Activated naive CD8-positive, alpha-beta T cell treated with anti-CD3 and anti-CD28 coated beads for 36 hours (primary cell): ENCODE measurements at regions not wholly inside any gene's neighbourhood (a gene's known extent, or its start where the extent isn't known, plus 50 kb on each side); places are given as distances from the start of the nearest gene placed in this dataset.
"Not testable (repeated sequence)": the region's sequence is repeated elsewhere in the genome, so short reads cannot be mapped to it uniquely, and the experiment has no call there.

Source experiments
- DNase-seq: peaks from one replicate; pipeline ENCODE4 v3.0.0; 2021
- H3K27ac Mint-ChIP-seq: one replicate; pipeline ENCODE4 v1.8.0; 2022; ENCODE audit warnings: mild to moderate bottlenecking, moderate library complexity, mixed read lengths
- H3K27me3 Mint-ChIP-seq: one replicate; pipeline ENCODE4 v1.8.0; 2022; ENCODE audit warnings: mild to moderate bottlenecking, mixed read lengths
- H3K36me3 Mint-ChIP-seq: one replicate; pipeline ENCODE4 v1.8.0; 2021; ENCODE audit warnings: mild to moderate bottlenecking, mixed read lengths
- H3K4me1 Mint-ChIP-seq: one replicate; pipeline ENCODE4 v1.8.0; 2021; ENCODE audit warnings: mixed read lengths
- H3K4me3 Mint-ChIP-seq: one replicate; pipeline ENCODE4 v1.8.0; 2022; ENCODE audit warnings: mild to moderate bottlenecking, moderate library complexity, mixed read lengths
- H3K9me3 Mint-ChIP-seq: one replicate; pipeline ENCODE4 v1.8.0; 2022; ENCODE audit warnings: mixed read lengths

DNA sequence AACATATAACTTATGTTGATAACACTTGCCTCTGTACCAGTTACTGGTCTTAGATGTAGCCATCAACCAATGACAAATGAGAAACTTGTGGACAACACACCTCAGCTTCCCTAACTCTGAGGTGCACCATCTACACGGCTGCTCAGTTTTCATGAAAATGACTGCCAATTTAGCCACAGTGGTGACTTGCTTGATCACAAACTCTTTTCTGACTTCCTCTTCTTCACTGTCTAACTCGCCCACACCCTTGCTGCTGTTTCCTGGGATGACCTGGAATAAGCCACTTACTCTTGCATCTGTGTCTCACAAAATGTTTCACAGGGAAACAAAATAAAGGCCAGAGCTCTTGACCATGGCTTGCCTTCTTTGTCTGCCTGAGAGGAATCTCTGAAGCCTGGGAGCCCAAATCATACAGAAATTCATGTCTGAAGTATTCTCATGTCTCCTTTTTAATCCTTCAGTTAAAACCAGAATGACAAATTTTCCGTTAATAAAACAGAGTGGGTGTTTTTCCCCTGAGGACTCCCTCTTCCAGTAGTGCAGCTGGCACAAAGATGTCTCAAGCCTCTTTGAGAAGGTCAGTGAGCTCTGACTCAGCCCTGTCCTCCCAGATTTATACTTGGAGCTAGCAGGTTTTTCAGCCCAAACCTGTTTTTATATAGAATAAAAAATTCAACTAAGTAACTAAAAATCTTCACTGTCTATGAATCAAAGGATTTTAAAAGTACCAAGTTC lies 126.5 kb upstream of the PAM start:
- DNase-seq = no peak
- Mint-ChIP-seq H3K27ac (no peak overlapping the region), H3K36me3 (no peaks in the 10 kb centered on the region), H3K4me1 (peaks cover 7% of the 10 kb centered on the region), H3K4me3 (no peak overlapping the region), H3K27me3 (peaks cover 40% of the 10 kb centered on the region), H3K9me3 (peaks cover 10% of the 10 kb centered on the region)

- H3K9me3 Mint-ChIP-seq = peaks cover 16% of the 10 kb centered on the region
- no peak for DNase-seq
- H3K27me3 Mint-ChIP-seq = peaks cover 28% of the 10 kb centered on the region
- no peak overlapping the region for H3K27ac Mint-ChIP-seq
- no peak overlapping the region for H3K4me3 Mint-ChIP-seq
- no peaks in the 10 kb centered on the region for H3K36me3 Mint-ChIP-seq
- peaks cover 7% of the 10 kb centered on the region for H3K4me1 Mint-ChIP-seq
Observed at GRCh38 chr5:102629827-102630605, 125.1 kb upstream of the PAM start.

- H3K27ac Mint-ChIP-seq, H3K4me1 Mint-ChIP-seq, H3K36me3 Mint-ChIP-seq, DNase-seq, H3K4me3 Mint-ChIP-seq: not testable (repeated sequence)
- peaks cover 16% of the 10 kb centered on the region for H3K9me3 Mint-ChIP-seq
- H3K27me3 Mint-ChIP-seq = peaks cover 11% of the 10 kb centered on the region
Observed at GRCh38 chr5:102635399-102635798, 119.7 kb upstream of the PAM start.

GRCh38 chr5:102638316-102638715 lies 116.8 kb upstream of the PAM start:
- H3K9me3 Mint-ChIP-seq = peaks cover 11% of the 10 kb centered on the region
- H3K27ac Mint-ChIP-seq = no peak overlapping the region
- H3K4me1 Mint-ChIP-seq = no peaks in the 10 kb centered on the region
- H3K27me3 Mint-ChIP-seq = no peaks in the 10 kb centered on the region
- no peak overlapping the region for H3K4me3 Mint-ChIP-seq
- H3K36me3 Mint-ChIP-seq = no peaks in the 10 kb centered on the region
- no peak for DNase-seq

GRCh38 chr5:102638912-102639652 lies 116.0 kb upstream of the PAM start:
- no peak for DNase-seq
- no peak overlapping the region for H3K4me3 Mint-ChIP-seq
- no peak overlapping the region for H3K27ac Mint-ChIP-seq
- no peaks in the 10 kb centered on the region for H3K36me3 Mint-ChIP-seq
- H3K9me3 Mint-ChIP-seq = peaks cover 7% of the 10 kb centered on the region
- no peaks in the 10 kb centered on the region for H3K4me1 Mint-ChIP-seq
- peaks cover 4% of the 10 kb centered on the region for H3K27me3 Mint-ChIP-seq

DNA sequence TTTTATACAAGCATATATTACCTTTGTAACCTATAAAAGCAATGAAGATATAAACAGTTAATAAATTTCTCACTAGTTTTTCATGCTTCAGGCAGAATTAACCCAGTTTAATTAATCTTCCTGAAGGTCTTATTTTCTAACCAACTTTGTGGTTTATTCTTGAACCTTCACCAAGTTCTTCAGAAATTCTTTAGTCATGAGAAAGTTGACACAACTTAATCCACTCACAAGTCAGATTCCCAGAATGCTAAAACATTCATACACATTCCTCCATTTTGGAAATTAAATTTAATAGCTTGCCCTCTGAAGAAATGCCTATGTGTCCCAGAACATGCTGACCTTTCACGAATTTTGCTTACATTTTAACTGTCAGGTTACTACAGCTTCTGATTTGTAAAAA lies 105.4 kb upstream of the PAM start:
- H3K9me3 Mint-ChIP-seq = peaks cover 2% of the 10 kb centered on the region
- H3K36me3 Mint-ChIP-seq = no peaks in the 10 kb centered on the region
- H3K27me3 Mint-ChIP-seq = peaks cover 7% of the 10 kb centered on the region
- no peak overlapping the region for H3K27ac Mint-ChIP-seq
- H3K4me1 Mint-ChIP-seq = no peaks in the 10 kb centered on the region
- DNase-seq = no peak
- H3K4me3 Mint-ChIP-seq = no peak overlapping the region

- Mint-ChIP-seq H3K27ac (no peak overlapping the region), H3K4me1 (no peaks in the 10 kb centered on the region), H3K9me3 (no peaks in the 10 kb centered on the region), H3K27me3 (peaks cover 9% of the 10 kb centered on the region), H3K4me3 (no peak overlapping the region), H3K36me3 (no peaks in the 10 kb centered on the region)
- DNase-seq = no peak
Observed at GRCh38 chr5:102651466-102651865, 103.6 kb upstream of the PAM start.

- Mint-ChIP-seq H3K27me3 (peaks cover 9% of the 10 kb centered on the region), H3K4me3 (no peak overlapping the region), H3K36me3 (no peaks in the 10 kb centered on the region), H3K9me3 (no peaks in the 10 kb centered on the region), H3K4me1 (no peaks in the 10 kb centered on the region), H3K27ac (no peak overlapping the region)
- DNase-seq = no peak
Observed at GRCh38 chr5:102654559-102655349, 100.4 kb upstream of the PAM start.

DNA sequence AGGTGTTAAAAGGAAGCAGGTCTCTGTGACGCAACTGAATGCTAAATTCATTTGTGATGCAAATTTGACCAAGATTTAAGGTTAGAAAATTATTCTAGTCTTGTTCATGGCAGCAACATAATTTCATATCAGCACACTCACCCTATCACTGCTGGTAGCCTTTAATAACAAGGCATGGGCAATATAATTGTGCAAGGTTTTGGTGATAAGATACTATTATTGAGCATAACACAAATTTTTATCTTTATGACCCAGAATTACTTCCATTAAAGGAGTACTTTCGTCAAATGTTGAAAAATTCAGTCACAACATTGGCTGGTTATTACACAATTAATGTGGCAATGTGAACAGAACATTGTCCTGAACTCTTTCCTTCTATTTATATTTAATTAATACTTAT lies 96.0 kb upstream of the PAM start:
- H3K27me3 Mint-ChIP-seq = peaks cover 6% of the 10 kb centered on the region
- DNase-seq = no peak
- no peaks in the 10 kb centered on the region for H3K9me3 Mint-ChIP-seq
- no peaks in the 10 kb centered on the region for H3K36me3 Mint-ChIP-seq
- H3K4me3 Mint-ChIP-seq = no peak overlapping the region
- H3K27ac Mint-ChIP-seq = no peak overlapping the region
- H3K4me1 Mint-ChIP-seq = no peaks in the 10 kb centered on the region

- Mint-ChIP-seq H3K27ac (no peak overlapping the region), H3K4me3 (no peak overlapping the region), H3K27me3 (no peaks in the 10 kb centered on the region), H3K9me3 (no peaks in the 10 kb centered on the region), H3K4me1 (no peaks in the 10 kb centered on the region), H3K36me3 (no peaks in the 10 kb centered on the region)
- no peak for DNase-seq
Observed at GRCh38 chr5:102660111-102660510, 95.0 kb upstream of the PAM start.

- Mint-ChIP-seq H3K9me3 (no peaks in the 10 kb centered on the region), H3K4me1 (no peaks in the 10 kb centered on the region), H3K27ac (no peak overlapping the region), H3K36me3 (no peaks in the 10 kb centered on the region), H3K4me3 (no peak overlapping the region), H3K27me3 (peaks cover 10% of the 10 kb centered on the region)
- no peak for DNase-seq
Observed at GRCh38 chr5:102663749-102664530, 91.2 kb upstream of the PAM start.

DNA sequence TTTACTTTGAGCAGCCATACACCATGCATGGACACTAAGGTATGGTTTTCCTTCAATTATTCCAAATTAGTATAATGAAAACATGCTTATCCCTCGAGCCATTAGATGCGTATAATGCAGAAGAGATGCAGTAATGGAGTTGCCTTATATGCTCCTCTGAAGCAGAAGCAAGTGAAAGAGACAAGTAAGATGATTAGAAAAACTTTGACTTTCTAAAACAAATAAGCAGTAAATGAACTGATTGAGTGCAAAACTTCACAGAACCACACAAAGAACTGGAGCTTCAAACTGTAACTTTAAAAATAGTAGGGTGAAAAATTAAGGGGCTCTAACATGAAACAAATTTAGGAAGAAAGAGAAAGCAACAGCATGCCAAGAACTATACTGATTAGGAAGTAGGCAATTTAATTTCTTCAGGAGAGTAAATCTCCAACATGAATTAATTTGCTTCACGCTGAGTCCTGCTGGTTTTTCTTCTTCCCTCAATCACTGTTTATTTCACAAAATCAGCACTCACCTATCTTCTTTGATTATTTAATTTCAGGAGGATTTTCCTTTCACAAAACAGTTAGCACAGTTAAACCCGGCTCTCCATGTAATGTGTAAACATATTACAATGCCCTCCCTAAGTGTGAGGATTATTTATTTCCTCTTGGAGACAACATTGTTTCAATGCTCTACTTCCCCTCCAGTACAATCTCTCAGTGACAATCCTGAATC lies 90.3 kb upstream of the PAM start:
- Mint-ChIP-seq H3K36me3 (no peaks in the 10 kb centered on the region), H3K27ac (no peak overlapping the region), H3K4me3 (no peak overlapping the region), H3K27me3 (peaks cover 15% of the 10 kb centered on the region), H3K9me3 (no peaks in the 10 kb centered on the region), H3K4me1 (no peaks in the 10 kb centered on the region)
- DNase-seq = no peak

DNA sequence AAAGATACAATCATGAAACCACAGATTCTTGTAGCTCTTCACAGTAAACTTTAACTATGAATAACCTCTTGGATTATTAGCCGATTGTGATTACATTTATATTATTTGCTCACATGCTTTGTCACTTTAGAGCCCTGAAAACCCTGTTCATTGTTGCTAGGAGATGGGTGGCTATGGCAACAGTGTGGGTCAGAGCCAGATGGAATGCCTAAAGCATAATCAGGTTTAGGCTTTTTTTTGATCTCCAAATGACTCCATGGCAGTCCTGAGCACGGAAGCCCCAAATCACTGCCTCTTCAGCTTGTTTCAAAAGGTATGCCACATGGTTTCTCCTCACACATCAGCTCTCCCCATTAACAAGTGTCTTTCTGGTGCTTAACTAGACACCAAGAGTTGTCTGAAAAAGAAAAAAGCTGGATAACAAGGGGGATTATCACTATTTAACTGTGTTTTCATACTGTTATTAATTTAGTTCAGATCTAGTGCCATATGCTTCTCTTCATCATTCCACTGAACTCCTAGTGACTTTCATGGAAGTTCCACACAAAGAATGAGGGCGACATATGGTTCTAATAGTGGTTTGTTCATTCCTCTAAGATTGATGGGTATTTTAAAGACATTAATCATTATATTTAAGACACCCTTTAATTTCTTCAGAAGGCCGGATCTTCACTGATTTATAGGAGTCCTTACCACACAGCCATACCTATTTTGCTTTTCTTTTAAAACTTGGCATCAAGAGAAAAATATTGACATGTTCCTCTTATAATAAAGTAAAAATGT lies 88.8 kb upstream of the PAM start:
- Mint-ChIP-seq H3K4me1 (no peaks in the 10 kb centered on the region), H3K27me3 (peaks cover 28% of the 10 kb centered on the region), H3K9me3 (no peaks in the 10 kb centered on the region), H3K4me3 (no peak overlapping the region), H3K36me3 (no peaks in the 10 kb centered on the region), H3K27ac (no peak overlapping the region)
- DNase-seq = no peak
